OCI-LY3 (cell line): ENCODE measurements at regions not wholly inside any gene's neighbourhood (a gene's known extent, or its start where the extent isn't known, plus 50 kb on each side); places are given as distances from the start of the nearest gene placed in this dataset.

ENCODE experiments used
- H2AFZ ChIP-seq: fragments of 200-600, 300-600 bp; shearing (Covaris generic); 2 replicates; pipeline ENCODE4 v1.6.0; 2014; ENCODE audit warnings: antibody characterized with exemption, low read depth, low read length
- H3K27ac ChIP-seq: fragments of 200-600, 300-600 bp; sonication (generic); 2 replicates; pipeline ENCODE4 v1.5.1; 2014; ENCODE audit warnings: mild to moderate bottlenecking, low read length, moderate library complexity, mixed read lengths
- H3K27me3 ChIP-seq: fragments of 200-600, 300-600 bp; sonication (generic); 2 replicates; pipeline ENCODE4 v1.6.1; 2014; ENCODE audit warnings: low read depth, low read length, mixed read lengths
- H3K36me3 ChIP-seq: fragments of 200-600, 300-600 bp; sonication (generic); replicated peaks from 2 replicates; pipeline ENCODE3; 2014; ENCODE audit warnings: low read depth, low read length, mixed read lengths
- H3K4me1 ChIP-seq: fragments of 300-600, 200-600 bp; sonication (generic); 2 replicates; pipeline ENCODE4 v1.6.1; 2014; ENCODE audit warnings: low read length, mixed read lengths
- H3K4me2 ChIP-seq: fragments of 200-600, 300-600 bp; sonication (generic); 2 replicates; pipeline ENCODE4 v1.6.1; 2014; ENCODE audit warnings: low read length, mixed read lengths
- H3K4me3 ChIP-seq: fragments of 300-600, 200-600 bp; sonication (generic); 2 replicates; pipeline ENCODE4 v1.5.1; 2014; ENCODE audit warnings: antibody characterized with exemption, mild to moderate bottlenecking, low read length, moderate library complexity
- H3K79me2 ChIP-seq: fragments of 300-600, 200-600 bp; shearing (Covaris generic); 2 replicates; pipeline ENCODE4 v1.6.1; 2014; ENCODE audit warnings: mild to moderate bottlenecking, low read length, mixed read lengths
- H3K9ac ChIP-seq: fragments of 300-600, 200-600 bp; shearing (Covaris generic); 2 replicates; pipeline ENCODE4 v1.6.0; 2014; ENCODE audit warnings: mild to moderate bottlenecking, low read length, moderate library complexity
- H3K9me3 ChIP-seq: fragments of 200-600, 300-600 bp; shearing (Covaris generic); 2 replicates; pipeline ENCODE4 v1.6.1; 2014; ENCODE audit warnings: low read length, mixed read lengths; ENCODE audit not compliant: insufficient read depth
- H4K20me1 ChIP-seq: fragments of 200-600, 300-600 bp; sonication (generic); 2 replicates; pipeline ENCODE4 v1.6.1; 2016; ENCODE audit warnings: low read length, mixed read lengths; ENCODE audit not compliant: insufficient read depth
- EZH2phosphoT487 ChIP-seq: fragments of 200-600 bp; shearing (Covaris generic); IDR thresholded peaks from 2 replicates; pipeline ENCODE4 v1.6.1; 2018; ENCODE audit warnings: antibody characterized with exemption, mixed run types, low read depth
- TF ChIP-seq, protein P1 (sequence below): fragments of 200-600, 300-600 bp; sonication (generic); IDR thresholded peaks from 2 replicates; pipeline ENCODE4 v1.5.1; 2014; ENCODE audit warnings: antibody characterized with exemption, low read length, low read depth

DNA sequence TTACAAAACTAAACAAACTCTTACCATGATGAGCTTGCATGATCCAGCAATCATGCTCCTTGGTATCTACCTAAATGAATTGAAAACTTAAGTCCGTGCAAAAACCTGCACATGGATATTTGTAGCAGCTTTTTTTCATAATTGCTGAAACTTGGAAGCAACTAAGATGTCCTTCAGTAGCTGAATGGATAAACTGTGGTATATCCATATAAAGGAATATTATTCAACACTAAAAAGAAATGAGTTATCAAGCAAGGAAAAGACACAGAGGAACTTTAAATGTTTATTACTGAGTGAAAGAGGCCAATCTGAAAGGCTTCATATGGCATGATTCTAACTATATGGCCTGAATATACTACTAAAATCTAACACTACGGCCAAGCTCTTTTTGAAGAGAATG, 139.1 kb upstream of the ZNF608 start:
- no peak for TF ChIP-seq EZH2phosphoT487
- TF ChIP-seq, protein P1, sequence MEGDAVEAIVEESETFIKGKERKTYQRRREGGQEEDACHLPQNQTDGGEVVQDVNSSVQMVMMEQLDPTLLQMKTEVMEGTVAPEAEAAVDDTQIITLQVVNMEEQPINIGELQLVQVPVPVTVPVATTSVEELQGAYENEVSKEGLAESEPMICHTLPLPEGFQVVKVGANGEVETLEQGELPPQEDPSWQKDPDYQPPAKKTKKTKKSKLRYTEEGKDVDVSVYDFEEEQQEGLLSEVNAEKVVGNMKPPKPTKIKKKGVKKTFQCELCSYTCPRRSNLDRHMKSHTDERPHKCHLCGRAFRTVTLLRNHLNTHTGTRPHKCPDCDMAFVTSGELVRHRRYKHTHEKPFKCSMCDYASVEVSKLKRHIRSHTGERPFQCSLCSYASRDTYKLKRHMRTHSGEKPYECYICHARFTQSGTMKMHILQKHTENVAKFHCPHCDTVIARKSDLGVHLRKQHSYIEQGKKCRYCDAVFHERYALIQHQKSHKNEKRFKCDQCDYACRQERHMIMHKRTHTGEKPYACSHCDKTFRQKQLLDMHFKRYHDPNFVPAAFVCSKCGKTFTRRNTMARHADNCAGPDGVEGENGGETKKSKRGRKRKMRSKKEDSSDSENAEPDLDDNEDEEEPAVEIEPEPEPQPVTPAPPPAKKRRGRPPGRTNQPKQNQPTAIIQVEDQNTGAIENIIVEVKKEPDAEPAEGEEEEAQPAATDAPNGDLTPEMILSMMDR: no peak
- peaks cover 17% of the 10 kb centered on the region for H3K4me1 ChIP-seq

DNA sequence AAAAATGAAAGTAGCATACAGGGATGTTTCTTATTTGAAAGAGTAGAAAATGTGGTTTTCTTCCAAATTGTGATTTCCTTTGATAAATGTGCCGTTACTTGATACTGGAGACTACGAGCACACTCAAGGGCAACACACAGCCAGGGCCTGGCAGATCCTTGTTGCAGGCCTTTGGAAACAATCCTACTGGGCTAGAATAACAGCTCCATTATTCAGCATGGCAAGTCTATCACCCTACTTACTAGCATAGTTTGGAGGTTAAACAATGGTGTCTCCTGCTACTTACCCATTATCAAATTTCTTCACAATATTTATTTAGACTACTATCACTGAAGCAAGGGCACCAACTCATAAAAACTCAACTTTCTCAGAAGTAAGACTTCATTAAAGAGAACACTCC, 140.8 kb upstream of the ZNF608 start:
- Histone ChIP-seq H4K20me1 (no peaks in the 10 kb centered on the region), H2AFZ (no peak overlapping the region), H3K4me3 (no peak overlapping the region), H3K4me2 (no peak overlapping the region), H3K27ac (no peak overlapping the region), H3K9ac (no peak overlapping the region), H3K9me3 (no peaks in the 10 kb centered on the region), H3K4me1 (peaks cover 17% of the 10 kb centered on the region), H3K27me3 (no peaks in the 10 kb centered on the region), H3K36me3 (no peaks in the 10 kb centered on the region), H3K79me2 (no peaks in the 10 kb centered on the region)
- TF ChIP-seq, protein P1: no peak
- no peak for TF ChIP-seq EZH2phosphoT487

More for the DNA sequence above, 139.1 kb upstream of the ZNF608 start:
- H3K27ac ChIP-seq: no peak overlapping the region
- no peaks in the 10 kb centered on the region for H3K36me3 ChIP-seq
- H3K79me2 ChIP-seq: no peaks in the 10 kb centered on the region
- H3K9ac ChIP-seq: no peak overlapping the region
- H3K4me3 ChIP-seq: no peak overlapping the region
- no peak overlapping the region for H2AFZ ChIP-seq
- H4K20me1 ChIP-seq: no peaks in the 10 kb centered on the region
- H3K27me3 ChIP-seq: no peaks in the 10 kb centered on the region
- H3K4me2 ChIP-seq: no peak overlapping the region
- H3K9me3 ChIP-seq: no peaks in the 10 kb centered on the region

DNA sequence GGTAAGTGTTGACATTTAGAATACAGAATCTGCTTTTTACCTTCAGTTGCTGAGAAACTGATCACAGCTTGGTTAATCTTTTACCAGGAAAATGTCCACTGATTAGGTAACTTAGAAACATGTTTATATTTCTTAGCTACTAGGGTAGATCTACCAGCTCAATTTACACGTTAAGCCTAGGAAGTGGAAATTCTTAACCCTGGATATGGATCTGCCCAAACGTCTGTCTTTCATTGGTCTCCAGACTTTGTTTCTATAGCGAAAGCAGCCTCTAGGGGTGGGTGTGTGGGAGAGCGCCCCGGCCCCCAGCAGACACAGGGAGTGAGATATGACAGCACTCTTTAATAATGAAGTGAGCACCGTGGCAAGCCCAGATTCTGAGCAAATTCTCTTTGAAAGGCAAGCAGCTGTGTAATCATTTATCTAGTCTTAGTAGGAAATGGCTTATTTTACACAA, 141.6 kb upstream of the ZNF608 start:
- no peaks in the 10 kb centered on the region for H3K36me3 ChIP-seq
- peak overlapping the region; percentile 58 for H3K4me3 ChIP-seq
- peak overlapping the region; percentile 48 for H3K9ac ChIP-seq
- H3K9me3 ChIP-seq: no peaks in the 10 kb centered on the region
- TF ChIP-seq EZH2phosphoT487: no peak
- TF ChIP-seq, protein P1: peak; percentile 31
- no peaks in the 10 kb centered on the region for H3K27me3 ChIP-seq
- H3K4me2 ChIP-seq: peak overlapping the region; percentile 79
- H3K4me1 ChIP-seq: peaks cover 17% of the 10 kb centered on the region
- no peak overlapping the region for H3K27ac ChIP-seq
- no peaks in the 10 kb centered on the region for H4K20me1 ChIP-seq
- peak overlapping the region; percentile 73 for H2AFZ ChIP-seq
- H3K79me2 ChIP-seq: no peaks in the 10 kb centered on the region

- Histone ChIP-seq H3K27me3 (no peaks in the 10 kb centered on the region), H3K4me1 (peaks cover 17% of the 10 kb centered on the region), H3K79me2 (no peaks in the 10 kb centered on the region), H3K4me3 (peak overlapping the region; percentile 58; the same call in 1 of the 2 replicates), H2AFZ (peak overlapping the region; percentile 73), H3K4me2 (peak overlapping the region; percentile 79), H3K9ac (no peak overlapping the region), H3K9me3 (no peaks in the 10 kb centered on the region), H4K20me1 (no peaks in the 10 kb centered on the region), H3K27ac (no peak overlapping the region), H3K36me3 (no peaks in the 10 kb centered on the region)
- TF ChIP-seq EZH2phosphoT487: no peak
- TF ChIP-seq, protein P1: no peak
Observed at GRCh38 chr5:124888622-124889485, 142.4 kb upstream of the ZNF608 start.
